Activated CD4-positive, alpha-beta T cell treated with anti-CD3 and anti-CD28 coated beads, Interleukin-2, amount 50 U/mL, for 48 hours (primary cell): ENCODE measurements at regions not wholly inside any gene's neighbourhood (a gene's known extent, or its start where the extent isn't known, plus 50 kb on each side); places are given as distances from the start of the nearest gene placed in this dataset.

ENCODE experiments used
- DNase-seq, 2 experiments: peaks; one replicate each; pipeline ENCODE4 v3.0.0-alpha.2; 2020

DNA sequence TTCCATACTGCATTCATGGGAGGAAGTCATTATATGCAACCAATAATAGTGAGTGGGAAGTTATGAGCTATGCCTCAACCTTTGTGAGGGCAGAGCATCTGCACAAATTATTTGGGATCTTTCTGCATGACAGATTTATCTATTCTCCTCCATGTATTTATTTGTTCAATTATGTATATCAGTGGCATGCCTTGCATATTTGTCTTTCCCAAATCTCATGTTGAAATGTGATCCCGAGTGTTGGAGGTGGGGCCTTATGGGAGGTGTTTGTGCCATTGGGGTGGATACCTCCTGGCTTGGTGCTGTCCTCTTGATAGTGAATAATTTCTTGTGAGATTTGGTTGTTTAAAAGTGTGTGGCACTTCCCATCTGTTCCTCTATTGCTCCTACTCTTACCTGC lies 1246.0 kb upstream of the CITED2 start:
- DNase-seq = no peak

GRCh38 chr6:140609956-140610355 lies 1235.5 kb upstream of the CITED2 start:
- DNase-seq = no peak

DNA sequence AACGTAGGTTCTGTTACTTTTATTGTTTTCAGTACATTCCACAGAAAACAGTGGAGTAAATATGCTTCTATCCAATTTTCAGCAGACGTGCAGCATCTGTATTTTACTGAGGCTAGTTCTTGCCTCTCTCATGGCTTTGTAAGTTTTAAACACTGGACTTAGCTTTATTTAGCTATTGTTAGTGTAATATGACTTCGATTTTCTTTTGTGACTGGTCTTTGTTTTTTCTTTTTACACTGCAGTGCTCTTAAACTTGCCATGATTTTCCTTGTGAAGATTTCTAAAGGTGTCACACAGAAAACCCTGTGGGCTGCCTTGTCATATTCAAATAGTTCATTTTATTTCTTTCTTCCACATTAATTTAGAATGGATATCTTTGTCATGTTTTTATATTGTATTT lies 1234.9 kb upstream of the CITED2 start:
- DNase-seq = no peak

- no peak for DNase-seq
Observed at GRCh38 chr6:140604786-140605185, 1230.3 kb upstream of the CITED2 start.

DNA sequence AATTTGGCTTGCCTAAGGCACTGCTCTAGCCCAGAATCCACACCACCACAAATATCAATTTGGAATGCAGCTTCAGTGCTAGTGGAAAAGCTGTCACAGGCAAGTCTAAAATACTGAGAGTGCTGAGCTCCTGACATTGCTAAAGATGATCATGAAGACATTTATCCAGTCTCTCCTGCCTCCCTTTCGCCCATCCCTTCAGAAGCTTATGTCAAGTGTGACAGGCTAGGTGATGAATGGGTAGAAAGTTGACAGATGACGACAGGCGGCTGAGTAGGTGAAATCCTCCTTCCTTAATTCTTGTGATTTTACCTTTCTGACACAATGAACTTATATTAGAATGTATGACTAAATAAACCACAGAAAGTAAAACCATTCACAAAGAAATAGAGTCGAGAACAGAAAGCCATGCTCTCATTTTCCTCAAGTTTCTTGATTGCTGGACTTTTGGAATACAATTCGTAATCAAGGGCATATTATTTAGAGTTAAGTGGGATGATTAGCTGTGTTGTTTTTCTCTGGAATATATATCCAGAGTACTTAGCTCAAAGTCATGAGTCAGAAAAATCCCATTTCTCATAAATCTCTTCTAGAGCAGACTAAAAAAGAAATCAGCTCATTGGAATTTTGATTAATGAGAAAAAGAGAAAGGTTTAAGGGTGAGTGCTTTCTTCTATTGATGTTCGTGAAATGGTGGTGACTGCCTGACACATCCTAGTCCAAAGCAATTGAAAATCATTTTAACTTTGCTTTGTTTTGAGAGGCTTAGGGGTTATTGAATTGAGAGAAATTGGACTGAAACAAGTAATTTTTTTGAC lies 1228.2 kb upstream of the CITED2 start:
- DNase-seq = no peak

DNA sequence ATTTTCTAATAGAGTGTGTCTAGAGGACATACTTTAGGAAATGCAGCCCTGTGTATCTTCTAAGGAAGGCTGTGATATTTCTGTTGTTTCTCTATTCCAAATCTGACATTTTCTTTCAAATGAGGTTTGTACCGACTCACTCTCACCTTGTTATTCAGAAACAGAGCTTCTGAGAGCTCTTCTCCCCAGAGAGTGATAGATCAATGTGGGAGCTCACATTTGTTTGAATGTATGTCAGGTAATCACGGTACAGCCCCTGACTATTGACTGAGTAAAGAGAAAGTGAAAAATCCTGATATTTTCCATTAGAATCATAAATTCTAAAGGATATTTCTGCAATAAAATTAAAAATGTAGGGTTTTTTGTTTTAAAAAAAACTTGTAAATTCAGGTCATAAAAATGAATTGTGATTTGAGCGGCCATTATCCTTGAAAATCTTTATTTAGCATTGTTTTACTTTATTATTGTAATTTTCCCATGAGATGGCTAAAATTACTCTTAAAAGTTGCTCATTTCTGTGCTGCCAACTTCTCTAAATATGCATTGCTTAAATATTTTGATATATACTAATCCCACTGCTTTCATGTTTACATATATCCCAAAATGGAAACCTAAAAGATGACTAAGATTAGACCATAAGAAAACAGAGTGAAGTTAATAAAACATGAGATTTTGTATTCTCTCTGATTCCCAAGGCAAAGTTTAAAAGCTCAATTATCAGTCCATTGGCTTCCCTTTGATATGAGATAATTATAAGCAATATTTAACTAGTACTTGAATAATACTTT lies 1226.8 kb upstream of the CITED2 start:
- no peak for DNase-seq

GRCh38 chr6:140599916-140600315 lies 1225.5 kb upstream of the CITED2 start:
- DNase-seq = no peak

GRCh38 chr6:140597181-140597580 lies 1222.7 kb upstream of the CITED2 start:
- DNase-seq = no peak

DNA sequence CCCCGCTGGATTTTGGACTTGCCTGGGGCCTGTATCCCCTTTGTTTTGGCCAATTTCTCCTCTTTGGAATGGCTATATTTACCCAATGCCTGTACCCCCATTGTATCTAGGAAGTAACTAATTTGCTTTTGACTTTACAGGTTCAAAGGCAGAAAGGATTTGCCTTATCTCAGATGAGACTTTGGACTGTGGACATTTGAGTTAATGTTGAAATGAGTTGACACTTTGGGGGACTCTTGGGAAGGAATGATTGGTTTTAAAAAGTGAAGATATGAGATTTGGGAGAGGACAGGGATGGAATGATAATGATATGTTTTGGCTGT lies 1220.3 kb upstream of the CITED2 start:
- no peak for DNase-seq

DNA sequence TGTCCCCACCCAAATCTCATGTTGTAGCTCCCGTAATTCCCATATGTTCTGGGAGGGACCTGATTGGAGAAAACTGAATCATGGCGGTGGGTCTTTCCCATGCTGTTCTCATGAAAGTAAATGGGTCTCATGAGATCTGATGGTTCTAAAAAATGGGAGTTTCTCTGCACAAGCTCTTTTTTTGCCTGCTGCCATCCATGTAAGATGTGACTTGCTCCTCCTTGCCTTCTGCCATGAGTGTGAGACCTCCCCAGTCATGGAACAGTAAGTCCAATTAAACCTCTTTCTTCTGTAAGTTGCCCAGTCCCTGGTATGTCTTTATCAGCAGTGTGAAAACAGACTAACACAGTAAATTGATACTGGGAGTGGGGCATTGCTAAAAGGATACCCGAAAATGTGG lies 1218.4 kb upstream of the CITED2 start:
- DNase-seq = no peak

- DNase-seq = no peak
Observed at GRCh38 chr6:140590641-140591040, 1216.2 kb upstream of the CITED2 start.

- peak; percentile 13 for DNase-seq
Observed at GRCh38 chr6:140586426-140587061, 1212.1 kb upstream of the CITED2 start.

- DNase-seq = no peak
Observed at GRCh38 chr6:140581601-140582000, 1207.2 kb upstream of the CITED2 start.

GRCh38 chr6:140579918-140580317 lies 1205.5 kb upstream of the CITED2 start:
- no peak for DNase-seq

- no peak for DNase-seq
Observed at GRCh38 chr6:140576004-140576555, 1201.6 kb upstream of the CITED2 start.

DNA sequence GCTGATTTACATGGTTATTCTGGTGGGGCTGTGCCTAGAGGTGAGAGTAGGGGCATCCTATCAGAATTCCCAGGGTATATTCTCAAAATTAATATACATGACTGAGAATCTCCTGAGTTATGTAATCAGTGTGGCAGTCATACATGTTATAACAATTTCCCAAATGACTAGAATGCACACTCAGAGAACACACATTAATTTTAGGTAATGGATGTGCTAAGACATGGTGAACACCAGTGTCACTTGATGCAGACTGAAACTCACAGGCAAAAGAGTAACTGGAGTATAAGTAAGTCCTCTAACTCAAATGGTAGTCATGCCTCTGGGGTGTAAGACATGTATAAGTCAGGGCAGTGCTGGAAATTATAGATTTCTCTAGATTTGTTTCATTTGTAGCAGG lies 1198.4 kb upstream of the CITED2 start:
- no peak for DNase-seq

DNA sequence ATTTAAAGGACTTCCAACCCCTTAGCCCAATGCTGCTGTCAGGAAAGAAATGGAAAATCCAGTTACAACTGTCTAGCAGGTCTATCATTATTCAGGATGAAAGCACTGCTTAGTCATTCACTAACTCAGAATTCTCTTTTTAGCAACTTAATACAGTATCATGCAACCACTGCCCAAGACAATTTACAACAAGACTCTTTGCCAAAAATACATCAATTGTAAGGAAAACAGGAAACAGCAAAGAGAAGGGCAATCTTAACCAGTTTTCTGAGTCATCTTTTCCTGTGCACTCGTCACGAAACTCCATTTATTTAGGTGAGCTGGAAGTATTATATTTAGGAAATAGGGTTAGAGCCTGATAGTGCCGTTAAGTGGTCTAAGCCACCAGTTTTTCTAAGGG lies 1197.7 kb upstream of the CITED2 start:
- DNase-seq = no peak

DNA sequence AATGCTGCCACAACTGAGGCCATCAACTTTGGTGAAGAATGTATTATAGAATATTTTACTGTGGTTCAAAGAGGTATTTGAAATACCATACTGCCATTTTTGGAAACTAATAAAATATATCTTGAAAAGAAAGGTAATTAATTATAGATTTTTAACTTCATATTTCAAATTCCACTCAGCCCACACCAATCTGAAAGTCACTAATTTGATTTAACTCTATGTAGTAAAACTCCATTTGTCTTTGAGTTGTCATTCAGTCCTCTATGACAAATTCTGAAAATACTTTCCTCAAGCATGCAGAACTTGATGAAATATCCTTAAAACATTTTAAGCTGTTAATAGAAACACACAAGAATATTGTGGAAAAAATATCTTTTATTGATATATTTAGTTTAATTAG lies 1196.7 kb upstream of the CITED2 start:
- DNase-seq = no peak

DNA sequence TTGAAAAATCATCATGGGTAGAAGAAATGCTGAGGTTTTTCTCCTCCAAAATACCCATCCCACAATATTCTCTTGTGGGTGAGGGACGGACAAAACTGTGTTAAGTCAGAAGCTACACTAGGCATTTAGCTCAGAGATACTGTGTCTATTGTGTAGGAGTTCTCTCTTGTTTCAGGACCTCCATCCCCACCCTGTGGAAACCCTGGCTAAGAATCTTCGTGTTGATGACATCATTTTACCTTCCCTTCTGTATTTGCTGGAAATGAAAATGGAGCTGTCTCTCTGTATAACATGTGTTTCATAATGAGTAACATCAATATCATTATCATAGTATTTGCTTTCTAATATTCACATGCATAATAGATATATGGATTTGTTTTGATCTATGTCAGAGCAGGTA lies 1193.0 kb upstream of the CITED2 start:
- DNase-seq = no peak

DNA sequence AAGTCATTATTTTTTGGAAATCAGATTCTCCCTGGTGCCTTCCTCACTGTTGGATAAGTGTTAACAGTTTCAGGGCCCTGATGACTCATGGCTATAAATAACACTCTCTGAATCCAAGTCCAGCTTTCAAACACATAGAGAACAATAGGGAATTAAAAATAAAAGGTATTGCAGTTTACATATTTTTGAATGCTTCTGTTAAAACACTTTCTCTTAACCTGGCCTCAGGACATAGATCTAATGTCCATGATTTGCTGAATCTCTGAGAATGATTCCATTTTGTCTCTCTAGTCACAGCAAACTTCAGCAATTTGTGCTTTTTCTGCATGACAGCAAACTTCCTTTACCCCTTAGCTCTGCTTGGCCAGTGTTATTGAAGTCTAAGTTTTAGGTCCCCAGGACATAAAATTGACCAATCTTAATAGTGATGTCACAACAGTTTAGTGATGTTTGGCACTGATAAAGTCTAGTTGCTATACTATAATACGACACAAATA lies 1192.4 kb upstream of the CITED2 start:
- no peak for DNase-seq

- DNase-seq = no peak
Observed at GRCh38 chr6:140563728-140564127, 1189.3 kb upstream of the CITED2 start.

GRCh38 chr6:140561701-140562100 lies 1187.3 kb upstream of the CITED2 start:
- DNase-seq = no peak

DNA sequence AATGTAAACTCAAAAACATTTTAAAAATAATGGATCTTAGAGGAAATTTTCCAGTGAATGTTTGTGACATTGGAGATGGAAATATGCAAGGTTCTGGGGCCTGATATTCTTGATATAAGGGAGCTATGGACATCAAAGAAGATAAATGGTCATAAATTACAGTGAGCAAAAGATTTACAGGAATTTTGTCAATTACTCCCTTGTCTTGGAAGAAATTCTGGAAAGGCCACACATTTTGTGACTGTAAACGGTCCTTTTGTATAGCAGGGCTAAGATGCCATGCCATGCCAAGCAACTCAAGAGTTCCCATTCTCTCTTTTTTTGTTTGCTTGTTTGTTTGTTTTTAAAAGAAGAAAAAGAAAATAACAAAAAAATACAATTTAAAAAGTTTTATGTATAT lies 1186.2 kb upstream of the CITED2 start:
- no peak for DNase-seq

GRCh38 chr6:140559458-140559857 lies 1185.0 kb upstream of the CITED2 start:
- no peak for DNase-seq
